Transverse colon (tissue), 4 donors: ENCODE measurements at regions not wholly inside any gene's neighbourhood (a gene's known extent, or its start where the extent isn't known, plus 50 kb on each side); places are given as distances from the start of the nearest gene placed in this dataset.

ENCODE experiments used
- DNase-seq: peaks from one replicate; pipeline ENCODE4 v3.0.0-alpha.2; 2019
- H3K27ac ChIP-seq, 4 donors: fragments of 200-600 bp; sonication (generic); 2 replicates each; pipeline ENCODE4 v1.5.1; 2016 to 2018; ENCODE audit warnings: inconsistent platforms in 4 of 4
- H3K27me3 ChIP-seq: fragments of 200-600 bp; sonication (generic); 2 replicates; pipeline ENCODE4 v1.5.1; 2017; ENCODE audit warnings: inconsistent platforms
- H3K36me3 ChIP-seq, 4 donors: fragments of 200-600 bp; sonication (generic); 2 replicates each; pipeline ENCODE4 v1.5.1; 2017 to 2019; ENCODE audit warnings: inconsistent platforms in 4 of 4
- H3K4me1 ChIP-seq, 4 donors: fragments of 200-600 bp; sonication (generic); 2 replicates each; pipeline ENCODE4 v1.5.1; 2017 to 2020; ENCODE audit warnings: inconsistent platforms in 4 of 4
- H3K4me3 ChIP-seq, 4 donors: fragments of 200-600 bp; sonication (generic); 1 replicate in 1 of 4; 2 replicates in 3 of 4; pipeline versions ENCODE4 v1.5.1 to v1.6.1; 2017 to 2019; ENCODE audit warnings: inconsistent platforms in 4 of 4
- H3K9me3 ChIP-seq, 2 donors: fragments of 200-600 bp; sonication (generic); 2 replicates each; pipeline ENCODE4 v1.5.1; 2017 to 2019; ENCODE audit warnings: inconsistent platforms in 2 of 2
- EP300 ChIP-seq: sonication (generic); formaldehyde crosslinking; IDR thresholded peaks from one replicate; pipeline ENCODE4 v1.6.1; 2017; ENCODE audit warnings: antibody characterized with exemption, low read depth
- POLR2A ChIP-seq: fragments of 450-650 bp; IDR thresholded peaks from one replicate; pipeline ENCODE4 v1.6.1; 2016; ENCODE audit warnings: antibody characterized with exemption, mild to moderate bottlenecking, moderate library complexity
- POLR2AphosphoS5 ChIP-seq, 3 donors: sonication (generic); formaldehyde crosslinking; IDR thresholded peaks; one replicate each; pipeline ENCODE4 v1.6.1; 2016; ENCODE audit warnings: antibody characterized with exemption in 3 of 3
- WGBS, 2 donors: methylation state at CpG; one replicate each; pipeline ENCODE4 v1.1.5; 2018; ENCODE audit warnings: low coverage in 1 of 2; 5-methylcytosine and 5-hydroxymethylcytosine counted together
- in situ Hi-C, 4 donors: fragments of 200-750 bp; cut with MboI; loops; one replicate each; pipeline versions ENCODE4 v1.15.0 to v1.15.1; 2017; ENCODE audit warnings: low sequenced_read_pairs in 3 of 4, low pct_ligation_motif_present in 1 of 4, low pct_unique_long_range_greater_than_20kb in 1 of 4
- intact Hi-C: fragments of 100-400 bp; cut with DNase I; formaldehyde crosslinking; loops from one replicate; pipeline ENCODE4 v1.15.1; 2023; ENCODE audit warnings: low total_unique reads
- TF ChIP-seq, protein P1 (sequence below), 5 experiments: fragments of 200-600 bp in 3 of 5; fragments of 450-650 bp in 2 of 5; sonication (generic) in 3 of 5; IDR thresholded peaks; 1 replicate in 2 of 5; 2 replicates in 3 of 5; pipeline ENCODE4 v1.5.1; 2016 to 2017; ENCODE audit warnings: antibody characterized with exemption in 5 of 5, inconsistent platforms in 3 of 5, mild to moderate bottlenecking in 2 of 5, moderate library complexity in 1 of 5

DNA sequence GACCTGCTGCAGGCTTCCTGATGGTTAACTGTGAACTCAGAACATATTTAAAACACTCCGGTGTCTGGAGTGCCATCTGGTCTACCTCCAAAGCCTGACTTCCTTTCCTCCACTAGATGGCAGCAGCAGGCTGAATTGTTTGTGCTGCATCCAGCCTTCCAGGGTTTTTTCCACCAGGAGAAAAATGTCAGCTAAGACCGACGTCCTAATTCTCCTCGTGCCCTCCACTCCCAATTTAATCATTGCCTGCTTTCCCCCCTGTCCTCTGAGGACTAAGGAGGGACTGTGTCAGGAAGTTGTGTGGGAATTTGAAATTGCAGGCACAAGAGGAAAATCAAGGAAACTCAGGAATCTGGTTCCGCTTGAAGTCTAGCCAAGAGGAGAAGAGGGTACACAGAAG lies 165.2 kb upstream of the UMPS start:
- no peaks in the 10 kb centered on the region for H3K9me3 ChIP-seq
- no peak overlapping the region for H3K27ac ChIP-seq
- 19% methylated on average over 5 of the region's 5 CpGs; no CpG with 5 or more reads in 1 of the 2 donors for whole genome bisulfite sequencing, 2 donors
- H3K27me3 ChIP-seq, result no peaks in the 10 kb centered on the region
- peaks cover 0 to 2% (median 0%) of the 10 kb centered on the region in 4 donors for H3K4me1 ChIP-seq
- in situ Hi-C loops, result loop anchor here in 2 of 4 donors (25.0 kb wide), 1 partner anchor 347 kb away; no protein-coding TSS in a partner anchor
- no peak for TF ChIP-seq POLR2A
- TF ChIP-seq, protein P1, sequence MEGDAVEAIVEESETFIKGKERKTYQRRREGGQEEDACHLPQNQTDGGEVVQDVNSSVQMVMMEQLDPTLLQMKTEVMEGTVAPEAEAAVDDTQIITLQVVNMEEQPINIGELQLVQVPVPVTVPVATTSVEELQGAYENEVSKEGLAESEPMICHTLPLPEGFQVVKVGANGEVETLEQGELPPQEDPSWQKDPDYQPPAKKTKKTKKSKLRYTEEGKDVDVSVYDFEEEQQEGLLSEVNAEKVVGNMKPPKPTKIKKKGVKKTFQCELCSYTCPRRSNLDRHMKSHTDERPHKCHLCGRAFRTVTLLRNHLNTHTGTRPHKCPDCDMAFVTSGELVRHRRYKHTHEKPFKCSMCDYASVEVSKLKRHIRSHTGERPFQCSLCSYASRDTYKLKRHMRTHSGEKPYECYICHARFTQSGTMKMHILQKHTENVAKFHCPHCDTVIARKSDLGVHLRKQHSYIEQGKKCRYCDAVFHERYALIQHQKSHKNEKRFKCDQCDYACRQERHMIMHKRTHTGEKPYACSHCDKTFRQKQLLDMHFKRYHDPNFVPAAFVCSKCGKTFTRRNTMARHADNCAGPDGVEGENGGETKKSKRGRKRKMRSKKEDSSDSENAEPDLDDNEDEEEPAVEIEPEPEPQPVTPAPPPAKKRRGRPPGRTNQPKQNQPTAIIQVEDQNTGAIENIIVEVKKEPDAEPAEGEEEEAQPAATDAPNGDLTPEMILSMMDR (IDR thresholded peaks at IDR 0.05), result peak; percentile 82 to 92 (median 87)
- intact Hi-C loops, result loop anchor here (2.0 to 10.0 kb wide), 2 partner anchors 124 to 340 kb away; no protein-coding TSS in a partner anchor
- no peak overlapping the region for H3K4me3 ChIP-seq
- peak; percentile 77 for DNase-seq
- no peaks in the 10 kb centered on the region for H3K36me3 ChIP-seq

DNA sequence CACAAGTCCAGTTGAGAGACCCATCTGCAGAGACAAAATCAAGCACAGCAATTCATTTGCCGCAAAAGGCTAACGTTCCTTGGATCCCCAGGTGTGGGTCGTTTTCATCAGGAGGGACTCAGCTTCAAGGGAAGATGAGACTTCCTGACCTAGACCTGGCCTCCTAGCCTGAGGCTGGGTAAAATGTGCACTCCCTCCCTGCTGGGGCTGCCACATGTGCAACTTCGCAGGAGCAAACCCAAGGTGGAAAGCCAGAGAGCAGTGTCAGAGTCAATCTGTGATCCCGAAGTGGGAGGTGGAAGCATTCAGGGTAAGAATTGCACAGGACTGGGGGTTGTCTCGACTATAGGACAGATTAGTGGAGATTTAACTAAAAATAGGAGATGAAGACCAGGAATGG lies 164.7 kb upstream of the UMPS start:
- WGBS, 2 donors, result 66 to 71% methylated on average over 5 to 6 of the region's 6 CpGs
- in situ Hi-C loops (loop anchor here in 2 of 4 donors (25.0 kb wide), 1 partner anchor 347 kb away; no protein-coding TSS in a partner anchor), intact Hi-C loops (loop anchor here (2.0 to 10.0 kb wide), 2 partner anchors 123 to 339 kb away; no protein-coding TSS in a partner anchor)
- no peak for TF ChIP-seq EP300
- TF ChIP-seq, protein P1 (IDR thresholded peaks at IDR 0.05), result no peak
- no peak for TF ChIP-seq POLR2AphosphoS5 (IDR thresholded peaks at IDR 0.05)
- TF ChIP-seq POLR2A, result no peak
- DNase-seq, result no peak
- Histone ChIP-seq H3K36me3 (no peaks in the 10 kb centered on the region), H3K27me3 (no peaks in the 10 kb centered on the region), H3K9me3 (no peaks in the 10 kb centered on the region), H3K4me1 (no peaks in the 10 kb centered on the region), H3K27ac (no peak overlapping the region), H3K4me3 (no peak overlapping the region)

DNA sequence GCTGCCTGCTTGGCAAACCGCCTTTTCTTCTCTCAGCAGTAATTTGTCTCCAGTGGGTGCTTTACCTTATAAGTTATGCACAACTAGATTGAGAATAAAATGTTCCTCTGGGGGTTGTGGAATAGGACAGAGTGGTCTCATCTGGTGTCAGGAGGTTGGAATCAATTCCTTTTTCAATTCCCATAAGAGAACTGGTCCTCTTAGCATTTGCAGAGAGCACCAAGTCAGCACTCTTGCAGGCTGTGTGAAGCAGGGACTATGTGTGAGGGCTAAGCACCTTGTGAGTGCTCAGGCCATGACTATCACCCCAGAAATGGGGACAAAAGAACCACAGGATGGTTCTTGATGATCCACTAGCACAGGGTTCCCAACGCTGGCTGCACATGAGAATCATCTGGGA lies 163.6 kb upstream of the UMPS start:
- no peak for DNase-seq
- 54 to 100% methylated on average over 1 to 2 of the region's 2 CpGs for WGBS, 2 donors
- Histone ChIP-seq H3K4me1 (no peaks in the 10 kb centered on the region), H3K9me3 (no peaks in the 10 kb centered on the region), H3K27ac (no peak overlapping the region), H3K4me3 (no peak overlapping the region), H3K36me3 (no peaks in the 10 kb centered on the region), H3K27me3 (no peaks in the 10 kb centered on the region)
- intact Hi-C loops, result loop anchor here (10.0 kb wide), 1 partner anchor 338 kb away; no protein-coding TSS in a partner anchor
- in situ Hi-C loops, result loop anchor here in 2 of 4 donors (25.0 kb wide), 1 partner anchor 346 kb away; no protein-coding TSS in a partner anchor
- TF ChIP-seq EP300 (no peak), POLR2A (no peak), POLR2AphosphoS5 (IDR thresholded peaks at IDR 0.05) (no peak)
- TF ChIP-seq, protein P1 (IDR thresholded peaks at IDR 0.05), result no peak

DNA sequence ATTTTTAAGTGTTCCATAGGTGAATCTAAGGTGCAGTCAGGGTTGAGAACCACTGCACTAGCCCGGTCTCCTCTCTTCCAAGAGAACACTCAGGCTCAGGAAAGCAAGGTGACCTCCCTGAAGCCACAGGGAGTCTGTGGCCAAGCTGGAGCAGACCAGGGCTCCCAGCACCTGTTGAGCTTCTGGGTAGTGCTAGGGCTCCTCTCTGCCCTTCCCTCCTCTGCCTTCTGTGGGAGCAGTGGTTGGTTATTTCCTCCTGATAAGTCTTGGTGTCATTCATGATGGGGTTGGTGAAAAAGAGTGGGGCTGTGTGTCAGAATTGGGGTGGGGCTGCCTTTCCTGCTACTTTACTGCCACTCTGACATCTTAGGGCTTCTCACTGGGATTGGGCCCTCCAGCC lies 163.1 kb upstream of the UMPS start:
- in situ Hi-C loops, result loop anchor here in 2 of 4 donors (25.0 kb wide), 1 partner anchor 345 kb away; no protein-coding TSS in a partner anchor
- Histone ChIP-seq H3K9me3 (no peaks in the 10 kb centered on the region), H3K27ac (no peak overlapping the region), H3K36me3 (no peaks in the 10 kb centered on the region), H3K4me3 (no peak overlapping the region), H3K4me1 (no peaks in the 10 kb centered on the region), H3K27me3 (no peaks in the 10 kb centered on the region)
- no peak for DNase-seq
- intact Hi-C loops, result loop anchor here (10.0 kb wide), 1 partner anchor 338 kb away; no protein-coding TSS in a partner anchor
- no peak for TF ChIP-seq EP300
- TF ChIP-seq, protein P1 (IDR thresholded peaks at IDR 0.05), result no peak
- TF ChIP-seq POLR2AphosphoS5 (IDR thresholded peaks at IDR 0.05), result no peak
- TF ChIP-seq POLR2A, result no peak
- 100% methylated on average over 1 of the region's 1 CpG; no CpG with 5 or more reads in 1 of the 2 donors for WGBS, 2 donors
